CD8-positive, alpha-beta memory T cell (primary cell): ENCODE measurements at regions not wholly inside any gene's neighbourhood (a gene's known extent, or its start where the extent isn't known, plus 50 kb on each side); places are given as distances from the start of the nearest gene placed in this dataset.

Experiments used
- CTCF ChIA-PET: fragments of 350-600 bp; sonication (Branson Sonifier 250); formaldehyde crosslinking; loops from one replicate; lab custom pipeline; 2021; ENCODE audit warnings: antibody characterized with exemption; lab: Charles Lee
- POLR2A ChIA-PET: fragments of 350-600 bp; sonication (Branson Sonifier 250); formaldehyde crosslinking; loops from one replicate; lab custom pipeline; 2021; ENCODE audit warnings: antibody characterized with exemption; lab: Charles Lee
- DNase-seq, 5 donors: peaks; one replicate each; pipeline versions ENCODE4 v3.0.0 to v3.0.0-alpha.2; 2020 to 2022; ENCODE audit warnings: mixed read lengths in 1 of 5
- H3K27ac ChIP-seq: one replicate; pipeline ENCODE4 v1.7.0; 2013; ENCODE audit warnings: low read depth, mild to moderate bottlenecking, low read length, moderate library complexity
- H3K27me3 ChIP-seq: 2 replicates; pipeline ENCODE4 v1.7.0; 2013; ENCODE audit warnings: low read length, mild to moderate bottlenecking; ENCODE audit not compliant: insufficient read depth, poor library complexity, severe bottlenecking
- H3K36me3 ChIP-seq: 2 replicates; pipeline ENCODE4 v1.7.0; 2013; ENCODE audit warnings: mild to moderate bottlenecking, low read length, moderate library complexity; ENCODE audit not compliant: insufficient read depth
- H3K4me1 ChIP-seq: 2 replicates; pipeline ENCODE4 v1.7.0; 2013; ENCODE audit warnings: mild to moderate bottlenecking, low read length, moderate library complexity; ENCODE audit not compliant: insufficient read depth
- H3K4me3 ChIP-seq: 2 replicates; pipeline ENCODE4 v1.7.0; 2013; ENCODE audit warnings: mild to moderate bottlenecking, low read length
- H3K9me3 ChIP-seq: 2 replicates; pipeline ENCODE4 v1.7.0; 2013; ENCODE audit warnings: mild to moderate bottlenecking, low read length
- H3K27ac Mint-ChIP-seq, 8 donors: one replicate each; pipeline ENCODE4 v1.8.0; 2020 to 2021; ENCODE audit warnings: mixed read lengths in 8 of 8, mild to moderate bottlenecking in 6 of 8, inconsistent platforms in 3 of 8, moderate library complexity in 3 of 8
- H3K27me3 Mint-ChIP-seq, 2 donors: one replicate each; pipeline ENCODE4 v1.8.0; 2020 to 2021; ENCODE audit warnings: mixed read lengths in 2 of 2, mild to moderate bottlenecking in 1 of 2, moderate library complexity in 1 of 2
- H3K36me3 Mint-ChIP-seq, 3 donors: one replicate each; pipeline ENCODE4 v1.8.0; 2020 to 2021; ENCODE audit warnings: mixed read lengths in 3 of 3, inconsistent platforms in 1 of 3, mild to moderate bottlenecking in 1 of 3
- H3K4me1 Mint-ChIP-seq, 3 donors: one replicate each; pipeline ENCODE4 v1.8.0; 2020 to 2021; ENCODE audit warnings: mixed read lengths in 3 of 3, inconsistent platforms in 1 of 3, mild to moderate bottlenecking in 1 of 3
- H3K4me3 Mint-ChIP-seq, 7 donors: one replicate each; pipeline ENCODE4 v1.8.0; 2020 to 2021; ENCODE audit warnings: mixed read lengths in 7 of 7, mild to moderate bottlenecking in 6 of 7, moderate library complexity in 4 of 7, inconsistent platforms in 2 of 7
- H3K9me3 Mint-ChIP-seq, 5 donors: one replicate each; pipeline ENCODE4 v1.8.0; 2020 to 2022; ENCODE audit warnings: mixed read lengths in 5 of 5, mild to moderate bottlenecking in 3 of 5, moderate library complexity in 2 of 5, inconsistent platforms in 1 of 5

- peaks cover 0 to 2% (median 0%) of the 10 kb centered on the region in 3 donors for H3K36me3 Mint-ChIP-seq
- Histone ChIP-seq H3K9me3 (no peaks in the 10 kb centered on the region), H3K4me3 (no peak overlapping the region), H3K36me3 (no peaks in the 10 kb centered on the region), H3K4me1 (no peaks in the 10 kb centered on the region), H3K27me3 (no peaks in the 10 kb centered on the region), H3K27ac (no peak overlapping the region)
- H3K4me3 Mint-ChIP-seq = no peak overlapping the region
- H3K27ac Mint-ChIP-seq = no peak overlapping the region
- POLR2A ChIA-PET = no interaction called here
- no peak for DNase-seq
- H3K27me3 Mint-ChIP-seq = peaks cover 15 to 45% of the 10 kb centered on the region in 2 donors
- peaks cover 6 to 9% (median 7%) of the 10 kb centered on the region in 3 donors for H3K4me1 Mint-ChIP-seq
- CTCF ChIA-PET = no interaction called here
- H3K9me3 Mint-ChIP-seq = no peaks in the 10 kb centered on the region
Observed at GRCh38 chr9:126148994-126149393, 177.6 kb upstream of the MVB12B start.

- no peaks in the 10 kb centered on the region for H3K9me3 ChIP-seq
- H3K27me3 Mint-ChIP-seq = peaks cover 13 to 47% of the 10 kb centered on the region in 2 donors
- H3K36me3 ChIP-seq = no peaks in the 10 kb centered on the region
- no peaks in the 10 kb centered on the region for H3K9me3 Mint-ChIP-seq
- no peak overlapping the region for H3K4me3 Mint-ChIP-seq
- no peak overlapping the region for H3K27ac ChIP-seq
- peaks cover 6 to 9% (median 7%) of the 10 kb centered on the region in 3 donors for H3K4me1 Mint-ChIP-seq
- no peak for DNase-seq
- H3K4me3 ChIP-seq = no peak overlapping the region
- POLR2A ChIA-PET = no interaction called here
- no peaks in the 10 kb centered on the region for H3K4me1 ChIP-seq
- H3K27me3 ChIP-seq = no peaks in the 10 kb centered on the region
- no peaks in the 10 kb centered on the region for H3K36me3 Mint-ChIP-seq
- H3K27ac Mint-ChIP-seq = no peak overlapping the region
- CTCF ChIA-PET = no interaction called here
Observed at GRCh38 chr9:126149661-126150060, 177.0 kb upstream of the MVB12B start.

GRCh38 chr9:126150411-126151030 lies 176.1 kb upstream of the MVB12B start:
- Mint-ChIP-seq H3K4me1 (peaks cover 6 to 9% (median 7%) of the 10 kb centered on the region in 3 donors), H3K4me3 (no peak overlapping the region), H3K27ac (peak overlapping the region in 1 of 8 donors; percentile 54), H3K36me3 (no peaks in the 10 kb centered on the region), H3K9me3 (no peaks in the 10 kb centered on the region), H3K27me3 (peaks cover 14 to 40% of the 10 kb centered on the region in 2 donors)
- Histone ChIP-seq H3K27ac (no peak overlapping the region), H3K4me1 (no peaks in the 10 kb centered on the region), H3K27me3 (no peaks in the 10 kb centered on the region), H3K9me3 (no peaks in the 10 kb centered on the region), H3K36me3 (no peaks in the 10 kb centered on the region), H3K4me3 (no peak overlapping the region)
- no peak for DNase-seq
- CTCF ChIA-PET = no interaction called here
- POLR2A ChIA-PET = no interaction called here

- Mint-ChIP-seq H3K9me3 (no peaks in the 10 kb centered on the region), H3K4me3 (no peak overlapping the region), H3K27ac (no peak overlapping the region), H3K27me3 (peaks cover 17 to 37% of the 10 kb centered on the region in 2 donors), H3K4me1 (peaks cover 5 to 7% (median 6%) of the 10 kb centered on the region in 3 donors), H3K36me3 (no peaks in the 10 kb centered on the region)
- no peaks in the 10 kb centered on the region for H3K4me1 ChIP-seq
- no peak overlapping the region for H3K4me3 ChIP-seq
- ChIA-PET CTCF (no interaction called here), POLR2A (no interaction called here)
- DNase-seq = no peak
- no peaks in the 10 kb centered on the region for H3K27me3 ChIP-seq
- H3K36me3 ChIP-seq = no peaks in the 10 kb centered on the region
- no peak overlapping the region for H3K27ac ChIP-seq
- no peaks in the 10 kb centered on the region for H3K9me3 ChIP-seq
Observed at GRCh38 chr9:126151031-126151685, 175.5 kb upstream of the MVB12B start.

GRCh38 chr9:126151686-126152134 lies 174.9 kb upstream of the MVB12B start:
- no peaks in the 10 kb centered on the region for H3K9me3 ChIP-seq
- POLR2A ChIA-PET = no interaction called here

GRCh38 chr9:126152622-126153362 lies 173.8 kb upstream of the MVB12B start:
- Mint-ChIP-seq H3K27me3 (peaks cover 17 to 37% of the 10 kb centered on the region in 2 donors), H3K4me3 (no peak overlapping the region), H3K4me1 (no peaks in the 10 kb centered on the region), H3K36me3 (no peaks in the 10 kb centered on the region), H3K9me3 (no peaks in the 10 kb centered on the region), H3K27ac (no peak overlapping the region)
- H3K4me1 ChIP-seq = no peaks in the 10 kb centered on the region
- H3K27ac ChIP-seq = no peak overlapping the region
- no peaks in the 10 kb centered on the region for H3K36me3 ChIP-seq
- H3K4me3 ChIP-seq = no peak overlapping the region
- no peak for DNase-seq
- POLR2A ChIA-PET = no interaction called here
- no peaks in the 10 kb centered on the region for H3K9me3 ChIP-seq
- CTCF ChIA-PET = no interaction called here
- no peaks in the 10 kb centered on the region for H3K27me3 ChIP-seq

More at GRCh38 chr9:126151686-126152134, 174.9 kb upstream of the MVB12B start:
- CTCF ChIA-PET = no interaction called here
- peaks cover 17 to 32% of the 10 kb centered on the region in 2 donors for H3K27me3 Mint-ChIP-seq
- H3K4me1 Mint-ChIP-seq = peaks cover 0 to 2% (median under 1%) of the 10 kb centered on the region in 3 donors
- no peak for DNase-seq
- Histone ChIP-seq H3K4me1 (no peaks in the 10 kb centered on the region), H3K27me3 (no peaks in the 10 kb centered on the region), H3K4me3 (no peak overlapping the region), H3K36me3 (no peaks in the 10 kb centered on the region), H3K27ac (no peak overlapping the region)
- no peak overlapping the region for H3K4me3 Mint-ChIP-seq
- H3K36me3 Mint-ChIP-seq = no peaks in the 10 kb centered on the region
- no peak overlapping the region for H3K27ac Mint-ChIP-seq
- no peaks in the 10 kb centered on the region for H3K9me3 Mint-ChIP-seq

GRCh38 chr9:126153382-126153781 lies 173.2 kb upstream of the MVB12B start:
- no peaks in the 10 kb centered on the region for H3K4me1 Mint-ChIP-seq
- no peak overlapping the region for H3K27ac ChIP-seq
- no peaks in the 10 kb centered on the region for H3K36me3 ChIP-seq
- H3K36me3 Mint-ChIP-seq = no peaks in the 10 kb centered on the region
- peaks cover 18 to 37% of the 10 kb centered on the region in 2 donors for H3K27me3 Mint-ChIP-seq
- H3K9me3 Mint-ChIP-seq = no peaks in the 10 kb centered on the region
- H3K27me3 ChIP-seq = no peaks in the 10 kb centered on the region
- CTCF ChIA-PET = no interaction called here
- no peaks in the 10 kb centered on the region for H3K4me1 ChIP-seq
- POLR2A ChIA-PET = no interaction called here
- H3K27ac Mint-ChIP-seq = no peak overlapping the region
- H3K4me3 ChIP-seq = no peak overlapping the region
- DNase-seq = no peak
- H3K9me3 ChIP-seq = no peaks in the 10 kb centered on the region
- H3K4me3 Mint-ChIP-seq = no peak overlapping the region

- H3K27ac ChIP-seq = no peak overlapping the region
- Mint-ChIP-seq H3K4me1 (no peaks in the 10 kb centered on the region), H3K36me3 (no peaks in the 10 kb centered on the region), H3K27ac (no peak overlapping the region), H3K4me3 (no peak overlapping the region), H3K9me3 (no peaks in the 10 kb centered on the region), H3K27me3 (peaks cover 15 to 35% of the 10 kb centered on the region in 2 donors)
- ChIA-PET POLR2A (no interaction called here), CTCF (no interaction called here)
- H3K4me1 ChIP-seq = no peaks in the 10 kb centered on the region
- no peaks in the 10 kb centered on the region for H3K9me3 ChIP-seq
- no peak overlapping the region for H3K4me3 ChIP-seq
- H3K27me3 ChIP-seq = no peaks in the 10 kb centered on the region
- H3K36me3 ChIP-seq = no peaks in the 10 kb centered on the region
- no peak for DNase-seq
Observed at GRCh38 chr9:126154182-126154827, 172.3 kb upstream of the MVB12B start.
